ENCODE measurements at regions not wholly inside any gene's neighbourhood (a gene's known extent, or its start where the extent isn't known, plus 50 kb on each side); places are given as distances from the start of the nearest gene placed in this dataset.

DNA sequence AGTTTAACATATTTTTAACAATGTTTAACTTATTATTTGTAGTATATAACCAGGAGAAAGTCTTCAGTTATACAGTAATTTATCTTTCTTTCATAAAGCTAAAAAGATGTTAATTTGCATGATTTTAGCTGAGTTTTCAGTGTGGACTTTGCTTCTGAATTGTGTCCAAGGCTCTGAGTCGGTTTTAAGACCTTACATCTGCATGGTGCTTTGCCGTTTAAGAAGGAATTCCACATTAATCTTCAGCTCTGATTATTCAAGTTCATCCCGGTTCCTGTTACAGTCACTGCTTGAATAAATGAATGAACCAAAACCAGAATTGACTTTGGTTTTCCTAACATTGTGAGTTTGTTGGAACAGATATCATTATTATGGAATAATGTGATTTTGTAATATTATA is 419.7 kb upstream of the RGPD4 start:
- no peak overlapping the region for H3K27ac Mint-ChIP-seq
- no peaks in the 10 kb centered on the region for H3K36me3 Mint-ChIP-seq (ENCODE audit: low read depth)
- no peaks in the 10 kb centered on the region for H3K4me1 Mint-ChIP-seq
- H3K27me3 Mint-ChIP-seq: no peaks in the 10 kb centered on the region
- no peak overlapping the region for H3K4me3 Mint-ChIP-seq
- no peaks in the 10 kb centered on the region for H3K9me3 Mint-ChIP-seq
- intact Hi-C loops (cut with micrococcal nuclease): no loop called here
- DNase-seq: no peak

DNA sequence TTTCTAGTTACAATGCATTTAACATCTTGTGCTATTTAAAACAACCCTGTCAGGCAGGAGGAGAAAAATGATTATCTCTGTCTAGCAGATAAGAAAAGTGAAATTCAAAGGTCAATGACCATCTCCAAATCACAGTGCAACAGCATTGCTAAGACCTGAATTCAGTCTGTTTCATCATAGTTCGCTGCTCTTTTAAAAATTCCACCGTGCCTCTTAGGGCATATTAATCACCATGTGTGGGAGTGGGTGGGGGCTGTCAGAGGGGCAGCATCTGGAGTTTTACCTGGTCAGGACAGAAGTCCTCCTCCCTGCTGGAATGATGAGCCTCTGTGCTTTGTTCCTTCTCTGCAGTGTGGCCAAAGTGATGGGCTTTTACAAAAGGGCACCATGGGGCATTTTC is 418.7 kb upstream of the RGPD4 start:
- Mint-ChIP-seq H3K4me3 (no peak overlapping the region), H3K9me3 (no peaks in the 10 kb centered on the region), H3K27ac (no peak overlapping the region), H3K27me3 (no peaks in the 10 kb centered on the region), H3K4me1 (no peaks in the 10 kb centered on the region), H3K36me3 (ENCODE audit: low read depth) (no peaks in the 10 kb centered on the region)
- intact Hi-C loops (cut with micrococcal nuclease): no loop called here
- DNase-seq: no peak

DNA sequence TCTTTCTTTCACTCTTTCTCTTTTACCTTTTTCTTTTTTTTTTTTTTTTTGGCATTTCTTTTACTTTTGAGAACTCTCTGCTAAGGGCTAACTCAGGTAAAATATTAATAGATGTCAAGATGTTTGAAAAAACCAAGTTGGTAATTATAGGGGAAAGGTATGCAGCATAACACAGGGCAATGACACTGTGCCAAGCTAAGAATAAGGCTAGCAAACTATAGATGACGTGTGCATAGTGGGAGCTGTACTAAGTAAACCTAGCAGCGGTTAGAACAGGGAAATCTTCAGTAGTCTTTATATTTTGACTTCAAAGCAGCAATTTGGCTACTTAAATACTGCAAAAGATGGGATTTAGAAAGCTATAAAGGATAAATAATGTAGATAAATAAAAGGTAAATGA is 415.4 kb upstream of the RGPD4 start:
- no peaks in the 10 kb centered on the region for H3K27me3 Mint-ChIP-seq
- H3K9me3 Mint-ChIP-seq: no peaks in the 10 kb centered on the region
- H3K4me1 Mint-ChIP-seq: no peaks in the 10 kb centered on the region
- intact Hi-C loops (cut with micrococcal nuclease): no loop called here
- no peak overlapping the region for H3K4me3 Mint-ChIP-seq
- H3K27ac Mint-ChIP-seq: no peak overlapping the region
- no peaks in the 10 kb centered on the region for H3K36me3 Mint-ChIP-seq (ENCODE audit: low read depth)
- no peak for DNase-seq

DNA sequence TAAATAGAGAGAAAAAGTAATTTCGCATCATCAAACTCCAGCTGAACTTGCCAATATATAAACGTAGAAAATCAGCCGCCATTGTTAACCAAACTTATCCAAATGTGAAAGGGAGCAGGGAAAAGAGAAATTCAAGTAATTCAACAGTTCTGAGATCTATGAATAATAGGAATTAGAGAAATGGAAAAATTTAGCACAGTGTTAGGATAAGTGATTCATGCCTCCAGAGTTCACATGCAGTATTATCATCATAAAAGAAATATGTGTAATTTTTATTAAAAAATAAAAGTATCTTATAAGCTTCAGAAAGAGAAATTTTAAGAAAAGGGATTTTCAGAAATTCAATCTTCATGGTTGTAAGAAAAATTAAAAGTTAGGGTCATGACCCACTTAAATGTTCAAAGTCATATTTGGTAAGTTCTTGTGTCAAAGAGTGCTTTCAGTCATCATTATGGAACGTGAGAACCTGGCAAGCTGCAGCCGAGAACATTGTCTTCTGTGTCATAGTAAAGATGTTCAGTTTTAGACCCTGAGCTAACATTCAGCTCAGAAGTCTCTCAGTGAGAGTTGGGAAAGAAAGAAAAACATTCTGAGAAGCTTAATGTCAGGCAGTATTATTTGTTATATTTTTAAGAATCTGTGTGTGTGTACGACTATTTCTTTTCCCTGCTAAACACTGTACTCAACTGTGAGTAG is 414.3 kb upstream of the RGPD4 start:
- DNase-seq: no peak
- no peaks in the 10 kb centered on the region for H3K4me1 Mint-ChIP-seq
- no peak overlapping the region for H3K4me3 Mint-ChIP-seq
- no peaks in the 10 kb centered on the region for H3K36me3 Mint-ChIP-seq (ENCODE audit: low read depth)
- intact Hi-C loops (cut with micrococcal nuclease): no loop called here
- H3K27me3 Mint-ChIP-seq: no peaks in the 10 kb centered on the region
- H3K9me3 Mint-ChIP-seq: no peaks in the 10 kb centered on the region
- H3K27ac Mint-ChIP-seq: no peak overlapping the region

DNA sequence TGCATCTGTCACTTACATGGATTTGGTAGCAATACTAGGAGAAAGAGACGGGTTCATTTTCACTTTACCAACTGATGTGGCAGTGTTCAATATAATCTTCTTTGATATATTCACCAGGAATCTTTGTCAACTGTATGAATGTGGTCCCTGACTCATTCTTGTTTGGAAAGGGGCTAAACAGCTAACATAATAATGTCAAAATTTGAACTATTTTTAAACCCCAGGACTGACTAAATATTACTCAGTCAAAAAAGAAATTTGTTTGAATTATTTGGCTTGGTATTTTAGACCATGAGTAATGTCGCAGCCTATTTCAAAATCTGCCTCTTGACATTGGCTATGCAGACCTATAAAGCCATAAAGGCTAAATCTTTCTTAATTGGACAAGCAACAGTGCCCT is 413.7 kb upstream of the RGPD4 start:
- no peaks in the 10 kb centered on the region for H3K27me3 Mint-ChIP-seq
- intact Hi-C loops (cut with micrococcal nuclease): no loop called here
- H3K4me3 Mint-ChIP-seq: no peak overlapping the region
- H3K4me1 Mint-ChIP-seq: no peaks in the 10 kb centered on the region
- no peaks in the 10 kb centered on the region for H3K36me3 Mint-ChIP-seq (ENCODE audit: low read depth)
- no peaks in the 10 kb centered on the region for H3K9me3 Mint-ChIP-seq
- H3K27ac Mint-ChIP-seq: no peak overlapping the region
- no peak for DNase-seq

DNA sequence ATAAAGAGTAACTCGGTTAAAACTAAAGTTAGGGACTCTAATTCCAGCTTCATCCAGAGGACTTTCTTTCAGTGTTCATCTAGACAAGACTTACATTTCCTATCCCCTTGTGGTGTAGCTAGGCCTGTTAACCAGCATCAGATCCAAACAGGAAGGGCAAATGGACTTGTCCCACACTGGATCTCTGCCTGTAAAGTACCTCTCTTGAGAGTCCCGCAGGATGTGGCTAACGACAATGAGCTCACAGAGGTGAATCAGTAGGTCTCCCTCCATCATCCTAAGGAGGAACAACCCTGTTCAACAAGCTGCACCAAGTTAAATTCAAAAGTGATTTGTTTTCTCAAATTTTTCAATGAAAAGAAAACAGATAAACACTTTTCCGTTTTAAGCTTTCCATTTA is 412.3 kb upstream of the RGPD4 start:
- intact Hi-C loops (cut with micrococcal nuclease): no loop called here
- no peak overlapping the region for H3K4me3 Mint-ChIP-seq
- DNase-seq: no peak
- H3K9me3 Mint-ChIP-seq: no peaks in the 10 kb centered on the region
- H3K36me3 Mint-ChIP-seq (ENCODE audit: low read depth): no peaks in the 10 kb centered on the region
- H3K4me1 Mint-ChIP-seq: no peaks in the 10 kb centered on the region
- H3K27ac Mint-ChIP-seq: no peak overlapping the region
- H3K27me3 Mint-ChIP-seq: no peaks in the 10 kb centered on the region

DNA sequence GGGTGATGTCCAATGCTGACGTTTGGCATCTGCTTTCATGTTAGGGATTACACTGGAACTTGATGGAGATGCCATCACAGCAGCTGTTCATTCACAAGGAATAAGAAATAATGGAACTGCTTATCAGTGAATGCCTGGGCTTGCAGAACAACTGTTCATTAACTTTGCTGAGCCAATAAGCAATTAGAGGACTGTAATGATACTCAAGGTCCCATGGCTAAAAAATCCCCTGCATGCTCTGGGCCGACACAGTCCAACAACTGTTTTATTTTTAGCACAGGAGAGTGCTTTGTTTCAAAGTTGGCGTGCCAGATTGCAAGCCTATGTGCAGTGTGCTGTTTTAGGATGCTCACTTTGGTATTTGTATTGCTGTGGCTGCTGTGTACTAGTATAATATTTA is 408.0 kb upstream of the RGPD4 start:
- Mint-ChIP-seq H3K27ac (no peak overlapping the region), H3K4me3 (no peak overlapping the region), H3K9me3 (no peaks in the 10 kb centered on the region), H3K4me1 (no peaks in the 10 kb centered on the region), H3K27me3 (no peaks in the 10 kb centered on the region), H3K36me3 (ENCODE audit: low read depth) (no peaks in the 10 kb centered on the region)
- intact Hi-C loops (cut with micrococcal nuclease): no loop called here
- DNase-seq: no peak

DNA sequence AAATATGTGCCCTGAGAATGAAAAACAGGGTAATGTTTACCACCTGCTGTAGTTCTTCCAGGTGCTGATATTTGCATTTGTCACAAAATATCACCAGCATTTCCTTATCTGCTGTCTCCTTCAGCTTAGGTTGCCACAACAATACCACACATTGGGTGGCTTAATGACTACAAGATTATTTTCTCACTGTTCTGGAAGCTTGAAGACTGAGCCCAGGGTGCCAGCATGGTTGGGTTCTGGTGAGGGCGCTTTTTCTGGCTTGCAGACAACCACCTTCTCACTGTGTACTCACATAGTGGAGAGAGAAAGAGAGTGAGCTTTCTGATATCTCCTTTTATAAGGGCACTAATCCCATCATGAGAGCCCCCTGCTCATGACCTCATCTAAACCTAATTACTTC is 407.5 kb upstream of the RGPD4 start:
- Mint-ChIP-seq H3K27ac (no peak overlapping the region), H3K27me3 (no peaks in the 10 kb centered on the region), H3K9me3 (no peaks in the 10 kb centered on the region), H3K4me3 (no peak overlapping the region), H3K4me1 (no peaks in the 10 kb centered on the region), H3K36me3 (ENCODE audit: low read depth) (no peaks in the 10 kb centered on the region)
- intact Hi-C loops (cut with micrococcal nuclease): no loop called here
- no peak for DNase-seq

DNA sequence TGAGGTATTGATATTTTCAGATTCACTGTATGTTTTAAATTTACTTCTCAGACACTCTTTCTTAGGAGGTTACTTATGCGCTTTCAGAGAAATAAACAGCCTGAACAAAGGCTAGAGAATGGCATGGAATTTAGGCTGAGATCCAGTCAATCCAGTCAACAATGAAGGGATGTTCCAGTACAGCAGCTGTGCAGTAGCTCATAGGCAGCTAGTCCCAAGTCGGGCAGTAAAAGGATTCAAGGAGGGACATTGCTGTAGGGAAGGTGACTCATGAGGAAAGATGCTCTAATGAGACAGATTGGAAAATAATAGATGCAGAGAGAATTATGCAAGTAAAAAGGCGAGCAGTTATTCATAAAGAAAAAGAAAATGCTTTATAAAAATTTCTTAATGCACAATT is 397.9 kb upstream of the RGPD4 start:
- DNase-seq: no peak
- Mint-ChIP-seq H3K27ac (no peak overlapping the region), H3K27me3 (no peaks in the 10 kb centered on the region), H3K9me3 (no peaks in the 10 kb centered on the region), H3K36me3 (ENCODE audit: low read depth) (no peaks in the 10 kb centered on the region), H3K4me1 (no peaks in the 10 kb centered on the region), H3K4me3 (no peak overlapping the region)
- intact Hi-C loops (cut with micrococcal nuclease): no loop called here

DNA sequence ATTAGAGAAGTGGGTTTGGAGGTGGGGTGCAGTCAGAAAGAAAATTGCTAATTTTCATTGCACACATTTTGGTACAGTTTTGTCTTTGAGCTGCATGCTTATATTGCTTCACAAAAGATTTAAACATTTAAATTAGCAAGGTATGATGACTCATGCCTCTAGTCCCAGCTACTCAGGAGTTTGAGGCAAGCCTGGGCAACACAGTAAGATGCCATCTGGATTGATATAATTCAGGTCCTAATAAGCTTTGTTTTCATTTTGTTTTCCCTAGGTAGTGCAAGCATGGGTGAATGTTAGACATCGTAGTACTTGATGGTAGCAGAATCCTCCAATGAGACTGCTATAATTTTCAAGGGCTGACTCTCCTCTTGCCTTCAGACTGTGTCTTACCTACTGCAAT is 396.7 kb upstream of the RGPD4 start:
- Mint-ChIP-seq H3K36me3 (ENCODE audit: low read depth) (no peaks in the 10 kb centered on the region), H3K27me3 (no peaks in the 10 kb centered on the region), H3K27ac (no peak overlapping the region), H3K9me3 (no peaks in the 10 kb centered on the region), H3K4me3 (no peak overlapping the region), H3K4me1 (no peaks in the 10 kb centered on the region)
- no peak for DNase-seq
- intact Hi-C loops (cut with micrococcal nuclease): no loop called here

DNA sequence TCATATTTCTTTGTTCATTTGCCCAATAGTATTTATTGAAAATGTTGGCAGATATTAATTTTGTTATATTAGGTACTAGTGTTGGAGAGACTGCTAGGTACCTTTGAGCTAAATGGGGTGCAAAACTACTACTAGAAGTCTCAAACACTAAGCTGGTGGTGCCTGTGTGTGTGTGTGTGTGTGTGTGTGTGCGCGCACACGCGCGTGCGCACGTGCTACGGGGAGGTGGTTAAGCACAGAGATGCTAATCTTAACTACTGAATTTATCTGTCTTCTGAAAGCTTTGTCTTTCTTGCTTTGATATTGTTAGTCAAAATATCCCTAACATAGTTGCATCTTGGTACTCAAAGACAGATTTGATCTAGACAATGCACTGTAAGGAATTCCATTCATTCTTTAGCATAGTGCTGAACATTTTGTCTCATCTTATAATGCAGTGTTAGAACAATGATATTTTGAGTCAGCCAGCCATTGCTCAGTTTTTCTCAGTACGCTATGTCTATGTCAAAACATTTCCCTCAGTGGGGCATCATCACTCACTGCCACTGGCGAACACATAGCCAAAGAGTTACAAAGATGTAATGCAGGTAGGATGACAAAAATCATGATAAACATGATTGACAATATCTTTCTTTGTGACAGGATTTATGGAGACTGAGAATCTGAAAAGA is 396.0 kb upstream of the RGPD4 start:
- intact Hi-C loops (cut with micrococcal nuclease): no loop called here
- Mint-ChIP-seq H3K36me3 (ENCODE audit: low read depth) (no peaks in the 10 kb centered on the region), H3K27me3 (no peaks in the 10 kb centered on the region), H3K4me3 (no peak overlapping the region), H3K4me1 (no peaks in the 10 kb centered on the region), H3K9me3 (no peaks in the 10 kb centered on the region), H3K27ac (no peak overlapping the region)
- DNase-seq: no peak

DNA sequence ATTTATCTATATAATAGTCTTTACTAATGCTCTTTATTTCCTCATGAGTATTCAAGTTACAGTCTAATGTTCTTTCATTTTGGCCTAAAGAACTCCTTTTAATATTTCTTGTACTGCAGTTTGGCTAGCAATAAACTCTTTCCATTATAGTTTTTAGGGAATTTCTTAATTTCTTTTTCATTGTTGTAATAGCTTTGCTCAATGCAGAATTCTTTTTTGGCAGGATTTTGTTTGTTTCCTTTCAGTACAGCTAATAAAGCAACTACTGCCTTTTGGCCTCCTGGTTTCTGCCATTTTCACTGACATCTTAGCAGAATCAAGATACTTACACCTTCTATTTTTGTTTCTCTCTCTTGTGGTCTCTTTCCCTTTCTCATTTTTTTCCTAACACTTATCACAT is 390.4 kb upstream of the RGPD4 start:
- H3K27ac Mint-ChIP-seq: no peak overlapping the region

DNA sequence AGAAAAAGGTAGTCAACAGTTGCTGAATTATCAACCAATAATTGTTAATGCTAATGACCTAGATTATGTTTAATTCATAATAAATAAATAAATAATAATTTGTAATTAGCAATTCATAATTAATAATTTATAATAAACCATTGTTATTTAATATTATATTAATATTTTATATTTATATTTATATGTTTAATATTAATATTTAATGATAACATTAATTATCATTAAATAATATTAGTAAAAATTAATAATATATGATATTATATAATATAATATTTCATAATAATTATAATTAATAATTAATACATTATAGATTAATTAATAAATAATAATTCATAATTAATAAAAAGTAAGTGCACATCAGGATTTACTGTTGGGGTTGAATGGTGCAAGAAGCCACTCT is 389.4 kb upstream of the RGPD4 start:
- no peak overlapping the region for H3K27ac Mint-ChIP-seq
- no peaks in the 10 kb centered on the region for H3K27me3 Mint-ChIP-seq
- H3K9me3 Mint-ChIP-seq: no peaks in the 10 kb centered on the region
- intact Hi-C loops (cut with micrococcal nuclease): no loop called here
- H3K4me1 Mint-ChIP-seq: no peaks in the 10 kb centered on the region
- no peak for DNase-seq
- H3K4me3 Mint-ChIP-seq: no peak overlapping the region
- no peaks in the 10 kb centered on the region for H3K36me3 Mint-ChIP-seq (ENCODE audit: low read depth)

More for the DNA sequence above, 390.4 kb upstream of the RGPD4 start:
- H3K36me3 Mint-ChIP-seq (ENCODE audit: low read depth): no peaks in the 10 kb centered on the region
- no peaks in the 10 kb centered on the region for H3K9me3 Mint-ChIP-seq
- no peaks in the 10 kb centered on the region for H3K4me1 Mint-ChIP-seq
- intact Hi-C loops (cut with micrococcal nuclease): no loop called here
- no peak overlapping the region for H3K4me3 Mint-ChIP-seq
- DNase-seq: no peak
- no peaks in the 10 kb centered on the region for H3K27me3 Mint-ChIP-seq

DNA sequence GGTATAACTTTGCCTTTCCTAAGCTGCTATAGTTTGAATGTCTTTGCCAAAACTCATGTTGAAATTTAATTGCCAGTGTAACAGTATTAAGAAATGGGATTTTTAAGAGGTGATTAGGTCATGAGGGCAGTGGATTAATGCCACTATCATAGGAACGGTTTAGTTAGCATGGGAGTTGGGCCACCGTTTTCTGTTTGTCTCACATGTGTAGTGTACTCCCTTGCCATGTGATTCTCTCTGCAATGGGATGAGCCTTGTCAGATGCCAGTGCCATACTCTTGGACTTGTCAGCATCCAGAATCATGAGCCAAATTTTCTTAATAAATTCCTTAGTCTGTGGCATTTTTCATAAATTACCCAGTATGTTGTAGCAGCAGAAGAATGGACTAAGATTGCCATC is 388.9 kb upstream of the RGPD4 start:
- no peak for DNase-seq
- Mint-ChIP-seq H3K9me3 (no peaks in the 10 kb centered on the region), H3K27ac (no peak overlapping the region), H3K4me1 (no peaks in the 10 kb centered on the region), H3K27me3 (no peaks in the 10 kb centered on the region), H3K4me3 (no peak overlapping the region), H3K36me3 (ENCODE audit: low read depth) (no peaks in the 10 kb centered on the region)
- intact Hi-C loops (cut with micrococcal nuclease): no loop called here

DNA sequence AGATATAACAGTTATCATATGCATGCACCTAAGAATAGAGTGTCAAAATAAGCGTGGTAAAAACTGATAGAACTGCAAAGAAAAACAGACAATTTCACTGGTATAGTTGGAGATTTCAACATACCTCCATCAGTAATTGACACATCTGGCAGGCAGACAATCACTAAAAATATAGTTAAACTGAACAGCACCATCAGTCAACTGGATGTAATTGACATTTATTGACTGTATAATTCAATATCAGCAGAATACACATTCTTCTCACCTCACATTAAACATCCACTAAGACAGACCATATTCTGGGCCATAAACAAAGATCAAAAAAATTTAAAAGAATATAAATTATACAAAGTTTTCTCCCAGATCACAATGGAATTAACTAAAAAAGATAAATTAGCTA is 378.5 kb upstream of the RGPD4 start:
- no peaks in the 10 kb centered on the region for H3K27me3 Mint-ChIP-seq

More for the DNA sequence above, 378.5 kb upstream of the RGPD4 start:
- Mint-ChIP-seq H3K4me1 (no peaks in the 10 kb centered on the region), H3K9me3 (no peaks in the 10 kb centered on the region), H3K4me3 (no peak overlapping the region), H3K27ac (no peak overlapping the region), H3K36me3 (ENCODE audit: low read depth) (no peaks in the 10 kb centered on the region)
- intact Hi-C loops (cut with micrococcal nuclease): no loop called here
- DNase-seq: no peak
